ENCODE measurements at regions not wholly inside any gene's neighbourhood (a gene's known extent, or its start where the extent isn't known, plus 50 kb on each side); places are given as distances from the start of the nearest gene placed in this dataset.

DNA sequence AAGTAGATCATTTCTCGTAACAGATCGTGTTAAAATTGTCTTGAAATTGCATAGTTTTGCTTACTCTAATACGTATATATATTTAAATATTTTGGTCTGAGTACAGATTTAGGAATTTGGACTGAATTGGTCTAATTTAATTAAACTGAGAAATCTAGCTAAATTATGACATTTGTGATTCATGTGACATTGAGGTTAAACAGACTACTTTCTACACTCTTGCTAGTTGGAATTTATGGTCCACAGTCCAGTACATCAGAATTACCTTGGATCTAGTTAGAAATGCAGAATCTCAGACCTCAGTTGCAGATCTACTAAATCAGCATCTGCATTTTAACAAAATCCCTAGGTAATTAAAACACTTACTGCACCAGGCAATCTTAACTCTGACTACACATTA is 609.7 kb upstream of the GOLIM4 start:
- no peaks in the 10 kb centered on the region for H3K9me3 ChIP-seq (ENCODE audit: low read depth)
- no peaks in the 10 kb centered on the region for H4K20me1 ChIP-seq (ENCODE audit: insufficient read depth, poor library complexity, severe bottlenecking)
- H3K4me3 ChIP-seq = no peak overlapping the region
- no peak overlapping the region for H3K4me2 ChIP-seq
- no peak for DNase-seq (ENCODE audit: low spot score)
- no peaks in the 10 kb centered on the region for H3K36me3 ChIP-seq (replicated peaks; ENCODE audit: insufficient read depth, low read depth)
- WGBS (ENCODE audit: low lambda C conversion rate, missing lambda C conversion rate) = 95% methylated on average over 3 of the region's 3 CpGs
- no peak overlapping the region for H3K27ac ChIP-seq
- TF ChIP-seq EZH2phosphoT487 (IDR thresholded peaks at IDR 0.05; ENCODE audit: low read depth, severe bottlenecking, unreplicated experiment) (no peak), EZH2 (IDR thresholded peaks at IDR 0.05; ENCODE audit: borderline replicate concordance) (no peak)
- TF ChIP-seq, protein P1, sequence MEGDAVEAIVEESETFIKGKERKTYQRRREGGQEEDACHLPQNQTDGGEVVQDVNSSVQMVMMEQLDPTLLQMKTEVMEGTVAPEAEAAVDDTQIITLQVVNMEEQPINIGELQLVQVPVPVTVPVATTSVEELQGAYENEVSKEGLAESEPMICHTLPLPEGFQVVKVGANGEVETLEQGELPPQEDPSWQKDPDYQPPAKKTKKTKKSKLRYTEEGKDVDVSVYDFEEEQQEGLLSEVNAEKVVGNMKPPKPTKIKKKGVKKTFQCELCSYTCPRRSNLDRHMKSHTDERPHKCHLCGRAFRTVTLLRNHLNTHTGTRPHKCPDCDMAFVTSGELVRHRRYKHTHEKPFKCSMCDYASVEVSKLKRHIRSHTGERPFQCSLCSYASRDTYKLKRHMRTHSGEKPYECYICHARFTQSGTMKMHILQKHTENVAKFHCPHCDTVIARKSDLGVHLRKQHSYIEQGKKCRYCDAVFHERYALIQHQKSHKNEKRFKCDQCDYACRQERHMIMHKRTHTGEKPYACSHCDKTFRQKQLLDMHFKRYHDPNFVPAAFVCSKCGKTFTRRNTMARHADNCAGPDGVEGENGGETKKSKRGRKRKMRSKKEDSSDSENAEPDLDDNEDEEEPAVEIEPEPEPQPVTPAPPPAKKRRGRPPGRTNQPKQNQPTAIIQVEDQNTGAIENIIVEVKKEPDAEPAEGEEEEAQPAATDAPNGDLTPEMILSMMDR (IDR thresholded peaks at IDR 0.05; ENCODE audit: poor library complexity) = no peak
- H3K9me2 ChIP-seq (replicated peaks; ENCODE audit: insufficient read depth) = no peaks in the 10 kb centered on the region
- H3K27me3 ChIP-seq = no peaks in the 10 kb centered on the region
- H3K4me1 ChIP-seq (ENCODE audit: insufficient read depth) = no peaks in the 10 kb centered on the region
- H3K79me2 ChIP-seq = no peaks in the 10 kb centered on the region
- no peak overlapping the region for H2AFZ ChIP-seq

DNA sequence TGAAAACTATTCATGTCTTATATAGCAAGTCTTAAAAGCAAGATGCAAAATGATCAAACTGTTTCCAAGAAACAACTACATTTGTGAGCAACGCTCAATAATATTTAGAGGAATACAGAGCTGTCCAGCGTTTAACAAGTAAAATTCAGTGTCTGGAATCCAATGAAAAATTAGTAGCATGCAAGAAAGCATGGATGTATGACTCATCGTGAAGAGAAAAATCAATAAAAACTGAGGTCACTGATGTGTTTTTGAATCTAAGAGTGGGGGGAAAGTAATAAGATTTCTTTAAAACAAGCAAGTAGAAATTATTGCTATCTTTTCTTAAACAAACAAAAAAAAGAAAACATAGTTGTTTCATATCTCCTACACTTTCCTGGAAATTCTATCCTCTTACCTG is 600.3 kb upstream of the GOLIM4 start:
- no peak for TF ChIP-seq EZH2 (IDR thresholded peaks at IDR 0.05; ENCODE audit: borderline replicate concordance)
- TF ChIP-seq, protein P1 (IDR thresholded peaks at IDR 0.05; ENCODE audit: poor library complexity) = no peak
- no peak for TF ChIP-seq EZH2phosphoT487 (IDR thresholded peaks at IDR 0.05; ENCODE audit: low read depth, severe bottlenecking, unreplicated experiment)
- H3K27ac ChIP-seq = no peak overlapping the region
- WGBS (ENCODE audit: low lambda C conversion rate, missing lambda C conversion rate) = 88% methylated on average over 3 of the region's 3 CpGs
- H2AFZ ChIP-seq = no peak overlapping the region
- H3K36me3 ChIP-seq (replicated peaks; ENCODE audit: insufficient read depth, low read depth) = no peaks in the 10 kb centered on the region
- H3K9me3 ChIP-seq (ENCODE audit: low read depth) = no peaks in the 10 kb centered on the region
- DNase-seq (ENCODE audit: low spot score) = no peak
- no peaks in the 10 kb centered on the region for H3K4me1 ChIP-seq (ENCODE audit: insufficient read depth)
- no peaks in the 10 kb centered on the region for H4K20me1 ChIP-seq (ENCODE audit: insufficient read depth, poor library complexity, severe bottlenecking)
- no peaks in the 10 kb centered on the region for H3K79me2 ChIP-seq
- no peaks in the 10 kb centered on the region for H3K27me3 ChIP-seq
- H3K4me3 ChIP-seq = no peak overlapping the region
- no peaks in the 10 kb centered on the region for H3K9me2 ChIP-seq (replicated peaks; ENCODE audit: insufficient read depth)
- H3K4me2 ChIP-seq = no peak overlapping the region

DNA sequence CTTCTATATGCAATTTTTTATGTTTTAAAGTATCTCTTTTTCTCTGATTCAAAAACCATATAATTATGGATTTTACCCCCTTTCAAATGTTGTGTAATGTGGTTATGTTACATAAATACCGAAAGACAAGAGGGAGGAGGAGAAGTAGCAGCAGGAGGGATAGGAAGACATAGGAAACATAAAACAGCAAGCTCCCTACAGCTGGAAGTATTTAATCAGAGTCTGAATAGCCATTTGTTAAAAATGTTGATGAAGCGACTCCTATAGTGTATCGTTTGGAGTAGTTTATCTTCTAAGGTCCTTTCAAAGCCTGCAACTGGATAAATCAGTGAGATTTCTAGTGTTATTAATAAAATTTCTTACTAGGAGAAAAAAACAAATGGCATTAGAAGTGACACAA is 598.1 kb upstream of the GOLIM4 start:
- H4K20me1 ChIP-seq (ENCODE audit: insufficient read depth, poor library complexity, severe bottlenecking) = no peaks in the 10 kb centered on the region

DNA sequence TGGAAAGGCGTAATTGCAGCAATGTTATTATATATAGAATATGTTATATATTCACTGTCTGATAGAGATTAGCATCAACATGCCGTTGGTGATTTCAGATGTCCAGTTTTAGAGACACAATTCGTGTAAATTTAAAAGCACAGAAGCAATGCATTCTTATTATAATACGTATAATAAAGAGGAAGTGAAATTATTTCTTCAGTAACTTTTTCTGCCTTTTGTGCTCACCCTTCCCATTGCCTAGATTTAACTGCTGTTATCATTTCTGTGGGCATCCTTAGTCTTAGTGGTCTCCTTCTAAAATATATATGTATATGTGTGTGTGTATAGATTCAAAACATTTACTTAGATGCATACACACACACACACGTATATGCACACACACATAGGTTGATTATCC is 592.5 kb upstream of the GOLIM4 start:
- no peaks in the 10 kb centered on the region for H3K79me2 ChIP-seq
- H3K4me1 ChIP-seq (ENCODE audit: insufficient read depth) = no peaks in the 10 kb centered on the region
- no peak overlapping the region for H3K27ac ChIP-seq
- no peak for DNase-seq (ENCODE audit: low spot score)
- TF ChIP-seq EZH2phosphoT487 (IDR thresholded peaks at IDR 0.05; ENCODE audit: low read depth, severe bottlenecking, unreplicated experiment) (no peak), EZH2 (IDR thresholded peaks at IDR 0.05; ENCODE audit: borderline replicate concordance) (no peak)
- TF ChIP-seq, protein P1 (IDR thresholded peaks at IDR 0.05; ENCODE audit: poor library complexity) = no peak
- H4K20me1 ChIP-seq (ENCODE audit: insufficient read depth, poor library complexity, severe bottlenecking) = no peaks in the 10 kb centered on the region
- H3K9me2 ChIP-seq (replicated peaks; ENCODE audit: insufficient read depth) = no peaks in the 10 kb centered on the region
- no peaks in the 10 kb centered on the region for H3K36me3 ChIP-seq (replicated peaks; ENCODE audit: insufficient read depth, low read depth)
- 83% methylated on average over 5 of the region's 5 CpGs for WGBS (ENCODE audit: low lambda C conversion rate, missing lambda C conversion rate)
- H3K27me3 ChIP-seq = no peaks in the 10 kb centered on the region
- H3K4me3 ChIP-seq = no peak overlapping the region
- H2AFZ ChIP-seq = no peak overlapping the region
- no peaks in the 10 kb centered on the region for H3K9me3 ChIP-seq (ENCODE audit: low read depth)
- H3K4me2 ChIP-seq = no peak overlapping the region

More for the DNA sequence above, 598.1 kb upstream of the GOLIM4 start:
- TF ChIP-seq EZH2 (IDR thresholded peaks at IDR 0.05; ENCODE audit: borderline replicate concordance) = no peak
- H3K4me3 ChIP-seq = no peak overlapping the region
- H3K9me3 ChIP-seq (ENCODE audit: low read depth) = no peaks in the 10 kb centered on the region
- no peaks in the 10 kb centered on the region for H3K79me2 ChIP-seq
- no peak overlapping the region for H2AFZ ChIP-seq
- no peaks in the 10 kb centered on the region for H3K27me3 ChIP-seq
- DNase-seq (ENCODE audit: low spot score) = no peak
- H3K4me1 ChIP-seq (ENCODE audit: insufficient read depth) = no peaks in the 10 kb centered on the region
- H3K9me2 ChIP-seq (replicated peaks; ENCODE audit: insufficient read depth) = no peaks in the 10 kb centered on the region
- no peaks in the 10 kb centered on the region for H3K36me3 ChIP-seq (replicated peaks; ENCODE audit: insufficient read depth, low read depth)
- no peak overlapping the region for H3K27ac ChIP-seq
- no peak overlapping the region for H3K4me2 ChIP-seq
- 47% methylated on average over 3 of the region's 3 CpGs for WGBS (ENCODE audit: low lambda C conversion rate, missing lambda C conversion rate)
